ENCODE measurements at regions not wholly inside any gene's neighbourhood (a gene's known extent, or its start where the extent isn't known, plus 50 kb on each side); places are given as distances from the start of the nearest gene placed in this dataset.
A peak's percentile ranks its signal among the peaks of the same experiment; 100 is the strongest.

- no peaks in the 10 kb centered on the region for H3K9me3 ChIP-seq (ENCODE audit: insufficient read depth in 2 of 2, low read depth in 1 of 2, low read length in 1 of 2)
- H3K79me2 ChIP-seq (ENCODE audit: control insufficient read depth in 1 of 2, insufficient read depth in 2 of 2, low read length in 2 of 2) = no peaks in the 10 kb centered on the region
- H3K79me1 ChIP-seq (ENCODE audit: low read depth, low read length) = no peaks in the 10 kb centered on the region
- H4K91ac ChIP-seq (replicated peaks; ENCODE audit: insufficient read length, low read length) = no peak overlapping the region
- no peak overlapping the region for H2BK5ac ChIP-seq (ENCODE audit: low read depth, low read length)
- DNase-seq (ENCODE audit: low read depth in 1 of 2, low spot score in 2 of 2) (no peak), FAIRE-seq (no peak)
- 0 out of 2 replicates have a peak overlapping the region, but pooled peaks have one; percentile 10 for H2BK15ac ChIP-seq (ENCODE audit: low read length)
- H2AFZ ChIP-seq (ENCODE audit: low read length) = no peak overlapping the region
- no peak overlapping the region for H4K8ac ChIP-seq (ENCODE audit: extremely low read depth, insufficient read depth, low read length)
- H3K18ac ChIP-seq (ENCODE audit: extremely low read depth, low read length) = no peak overlapping the region
- H3K23me2 ChIP-seq (ENCODE audit: low read depth, low read length) = no peaks in the 10 kb centered on the region
- no peaks in the 10 kb centered on the region for H3K36me3 ChIP-seq (ENCODE audit: control insufficient read depth in 2 of 4, insufficient read depth in 4 of 4, low read length in 3 of 4)
- no peak overlapping the region for H3K4me2 ChIP-seq (ENCODE audit: insufficient read depth in 1 of 2, low read depth in 2 of 2, low read length in 2 of 2)
- H3K9ac ChIP-seq (replicated peaks in 1 of 4; ENCODE audit: extremely low read depth in 1 of 4, low read depth in 3 of 4, low read length in 3 of 4) = no peak overlapping the region
- H3K4ac ChIP-seq (replicated peaks; ENCODE audit: insufficient read length, low read depth, low read length) = no peak overlapping the region
- ChIA-PET CTCF (ENCODE audit: partially characterized antibody) (interaction anchor here (1.0 kb wide), 1 partner anchor 9 kb away, joined by 3 read pairs; no protein-coding TSS in a partner anchor), POLR2A (ENCODE audit: partially characterized antibody) (interaction anchor here (1.3 kb wide), 1 partner anchor 9 kb away, joined by 3 read pairs; no protein-coding TSS in a partner anchor)
- H3K4me1 ChIP-seq (replicated peaks in 1 of 4; ENCODE audit: control insufficient read depth in 3 of 4, insufficient read depth in 4 of 4, low read length in 3 of 4) = peaks cover 0 to 2% (median 0%) of the 10 kb centered on the region in 4 experiments; a peak in 1 of 7 replicates
- no peak overlapping the region for H3K4me3 ChIP-seq (ENCODE audit: extremely low read depth in 1 of 4, insufficient read depth in 2 of 4, low read depth in 3 of 4, low read length in 4 of 4)
- H4K20me1 ChIP-seq (replicated peaks in 1 of 2; ENCODE audit: control insufficient read depth in 1 of 2, insufficient read depth in 2 of 2, low read length in 2 of 2) = no peaks in the 10 kb centered on the region
- no peak overlapping the region for H3K56ac ChIP-seq (replicated peaks; ENCODE audit: insufficient read length, low read depth, low read length)
- H2AK5ac ChIP-seq (ENCODE audit: low read depth, low read length) = no peak overlapping the region
- H3K27me3 ChIP-seq (replicated peaks in 1 of 4; ENCODE audit: control insufficient read depth in 3 of 4, extremely low read depth in 1 of 4, insufficient read depth in 3 of 4, low read length in 3 of 4) = no peaks in the 10 kb centered on the region
- H3K23ac ChIP-seq (ENCODE audit: insufficient read length) = no peak overlapping the region
- no peak overlapping the region for H4K5ac ChIP-seq (ENCODE audit: insufficient read length, low read depth, low read length)
- no peak overlapping the region for H2BK120ac ChIP-seq (replicated peaks; ENCODE audit: low read depth, low read length)
- peak overlapping the region; percentile 86; the same call in 1 of the 2 replicates for H2BK20ac ChIP-seq (ENCODE audit: low read length)
- no peak overlapping the region for H2BK12ac ChIP-seq (ENCODE audit: low read depth, low read length)
- H3K14ac ChIP-seq (ENCODE audit: insufficient read length) = no peak overlapping the region
- WGBS, 2 experiments (ENCODE audit: extremely low coverage in 1 of 2, insufficient coverage in 1 of 2, insufficient read length in 1 of 2, insufficient replicate concordance in 2 of 2, low coverage in 1 of 2, low lambda C conversion rate in 2 of 2, missing lambda C conversion rate in 1 of 2) = 85% methylated on average over 16 of the region's 16 CpGs; no CpG with 5 or more reads in 1 of the 2 experiments
- no peak overlapping the region for H3K27ac ChIP-seq (ENCODE audit: low read depth, low read length)
- TF ChIP-seq, protein P1, sequence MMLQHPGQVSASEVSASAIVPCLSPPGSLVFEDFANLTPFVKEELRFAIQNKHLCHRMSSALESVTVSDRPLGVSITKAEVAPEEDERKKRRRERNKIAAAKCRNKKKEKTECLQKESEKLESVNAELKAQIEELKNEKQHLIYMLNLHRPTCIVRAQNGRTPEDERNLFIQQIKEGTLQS (IDR thresholded peaks at IDR 0.05; ENCODE audit: insufficient read depth, low read depth, low read length) = 0 out of 2 replicates have a peak, but pooled peaks have one; percentile 5
- TF ChIP-seq JUN (IDR thresholded peaks at IDR 0.05; ENCODE audit: low read depth, low read length) = no peak
Measured at GRCh38 chr11:69413015-69413801, 68.3 kb upstream of the LINC01488 start.

Measured in H1 (cell line).